B cell (primary cell): ENCODE measurements at regions not wholly inside any gene's neighbourhood (a gene's known extent, or its start where the extent isn't known, plus 50 kb on each side); places are given as distances from the start of the nearest gene placed in this dataset.

Source experiments
- ATAC-seq: fragments of 200-7000 bp; cut with Tn5 transposase; one replicate; pipeline ENCODE4 v1.10.0; 2021; ENCODE audit warnings: low read depth, mild to moderate bottlenecking, moderate number of reproducible peaks, moderate library complexity
- CTCF ChIA-PET: fragments of 350-600 bp; sonication (Branson Sonifier 250); formaldehyde crosslinking; loops from one replicate; lab custom pipeline; 2021; ENCODE audit warnings: antibody characterized with exemption, inconsistent platforms; lab: Charles Lee
- POLR2A ChIA-PET: fragments of 350-600 bp; sonication (Branson Sonifier 250); formaldehyde crosslinking; loops from one replicate; lab custom pipeline; 2021; ENCODE audit warnings: antibody characterized with exemption; lab: Charles Lee
- DNase-seq: peaks from one replicate; pipeline ENCODE4 v3.0.0; 2013
- H2AFZ ChIP-seq: 2 replicates; pipeline ENCODE4 v1.6.1; 2012; ENCODE audit warnings: mild to moderate bottlenecking, low read depth, low read length; ENCODE audit not compliant: insufficient read depth, poor library complexity, severe bottlenecking
- H3K27ac ChIP-seq, 2 donors: 1 replicate in 1 of 2; 2 replicates in 1 of 2; pipeline ENCODE4 v1.5.1; 2012 to 2013; ENCODE audit warnings: low read length in 2 of 2, mild to moderate bottlenecking in 2 of 2, moderate library complexity in 1 of 2
- H3K27me3 ChIP-seq, 4 experiments: fragments of 200-600 bp in 1 of 4; sonication (generic) in 1 of 4; replicated peaks in 1 of 4; 1 replicate in 2 of 4; 2 replicates in 2 of 4; pipeline versions ENCODE4 v1.6.1 to v1.7.0; 2013 to 2016; ENCODE audit warnings: low read length in 3 of 4, mild to moderate bottlenecking in 2 of 4, mixed read lengths in 1 of 4, moderate library complexity in 1 of 4; ENCODE audit not compliant: insufficient read depth in 4 of 4, control insufficient read depth in 3 of 4; ENCODE audit errors: control extremely low read depth in 1 of 4
- H3K36me3 ChIP-seq, 2 experiments: replicated peaks in 1 of 2; 1 replicate in 1 of 2; 2 replicates in 1 of 2; pipeline versions ENCODE4 v1.6.1 to v1.7.1; 2013; ENCODE audit warnings: low read length in 1 of 2; ENCODE audit not compliant: insufficient read depth in 2 of 2, control insufficient read depth in 1 of 2; ENCODE audit errors: control extremely low read depth in 1 of 2, extremely low read depth in 1 of 2
- H3K4me1 ChIP-seq, 2 donors: fragments of 200-600 bp in 1 of 2; sonication (generic) in 1 of 2; 1 replicate in 1 of 2; 2 replicates in 1 of 2; pipeline versions ENCODE4 v1.5.1 to v1.6.1; 2013 to 2017; ENCODE audit warnings: low read length in 2 of 2; ENCODE audit not compliant: control insufficient read depth in 2 of 2, insufficient read depth in 2 of 2
- H3K4me2 ChIP-seq: replicated peaks from 2 replicates; pipeline ENCODE3; 2012; ENCODE audit warnings: mild to moderate bottlenecking, low read depth, low read length; ENCODE audit not compliant: poor library complexity, severe bottlenecking
- H3K4me3 ChIP-seq, 5 experiments: fragments of 200-600 bp in 1 of 5; sonication (generic) in 1 of 5; 1 replicate in 3 of 5; 2 replicates in 2 of 5; pipeline versions ENCODE4 v1.5.1 to v1.7.0; 2011 to 2016; ENCODE audit warnings: low read length in 4 of 5, mild to moderate bottlenecking in 4 of 5, low read depth in 2 of 5, control low read depth in 1 of 5, moderate library complexity in 1 of 5; ENCODE audit not compliant: insufficient read depth in 1 of 5; ENCODE audit errors: control extremely low read depth in 1 of 5, extremely low read depth in 1 of 5
- H3K79me2 ChIP-seq: fragments of 200-600 bp; sonication (generic); one replicate; pipeline ENCODE4 v1.6.0; 2016; ENCODE audit warnings: low read length; ENCODE audit not compliant: control insufficient read depth, insufficient read depth
- H3K9ac ChIP-seq: fragments of 200-600 bp; sonication (generic); 2 replicates; pipeline ENCODE4 v1.6.1; 2017; ENCODE audit warnings: mild to moderate bottlenecking, low read length, moderate library complexity
- H3K9me3 ChIP-seq, 3 donors: one replicate each; pipeline versions ENCODE4 v1.6.1 to v1.7.1; 2013; ENCODE audit warnings: low read length in 2 of 3; ENCODE audit not compliant: control insufficient read depth in 2 of 3, insufficient read depth in 1 of 3; ENCODE audit errors: control extremely low read depth in 1 of 3
- H4K20me1 ChIP-seq: 2 replicates; pipeline ENCODE4 v1.6.0; 2012; ENCODE audit warnings: mild to moderate bottlenecking, low read length; ENCODE audit not compliant: insufficient read depth, control insufficient read depth, poor library complexity, severe bottlenecking
- H3K27ac Mint-ChIP-seq: one replicate; pipeline ENCODE4 v1.8.0; 2021; ENCODE audit warnings: mixed read lengths
- H3K27me3 Mint-ChIP-seq: one replicate; pipeline ENCODE4 v1.8.0; 2021; ENCODE audit warnings: mixed read lengths
- H3K4me1 Mint-ChIP-seq: one replicate; pipeline ENCODE4 v1.8.0; 2021; ENCODE audit warnings: mixed read lengths
- H3K4me3 Mint-ChIP-seq: one replicate; pipeline ENCODE4 v1.8.0; 2021; ENCODE audit warnings: mixed read lengths
- H3K9me3 Mint-ChIP-seq: one replicate; pipeline ENCODE4 v1.8.0; 2022; ENCODE audit warnings: mixed read lengths; ENCODE audit not compliant: insufficient read depth
- CTCF ChIP-seq: fragments of 200-600 bp; IDR thresholded peaks from one replicate; pipeline ENCODE4 v1.8.0; 2022; ENCODE audit warnings: antibody characterized with exemption, mild to moderate bottlenecking
- EZH2 ChIP-seq: IDR thresholded peaks from 2 replicates; pipeline ENCODE4 v1.6.1; 2012; ENCODE audit warnings: borderline replicate concordance, low read depth, mild to moderate bottlenecking, moderate library complexity, low read length; ENCODE audit not compliant: insufficient read depth, poor library complexity, severe bottlenecking
- WGBS: methylation state at CpG from one replicate; pipeline ENCODE4 v1.1.5; 2013; ENCODE audit warnings: missing lambda C conversion rate; ENCODE audit not compliant: insufficient coverage; 5-methylcytosine and 5-hydroxymethylcytosine counted together
- intact Hi-C: fragments of 100-400 bp; cut with micrococcal nuclease; formaldehyde crosslinking; loops from one replicate; pipeline ENCODE4 v1.10.0; 2022

GRCh38 chr3:189025866-189026265 is 145.9 kb upstream of the TPRG1 start:
- DNase-seq: no peak
- no peak overlapping the region for H3K27ac Mint-ChIP-seq
- Histone ChIP-seq H3K79me2 (no peaks in the 10 kb centered on the region), H3K9me3 (no peaks in the 10 kb centered on the region), H3K36me3 (no peaks in the 10 kb centered on the region), H3K27me3 (peaks cover 0 to 16% (median 0%) of the 10 kb centered on the region in 4 experiments), H3K27ac (no peak overlapping the region), H3K9ac (no peak overlapping the region), H3K4me2 (no peak overlapping the region), H2AFZ (no peak overlapping the region), H4K20me1 (no peaks in the 10 kb centered on the region), H3K4me3 (no peak overlapping the region), H3K4me1 (no peaks in the 10 kb centered on the region)
- H3K27me3 Mint-ChIP-seq: peaks cover 23% of the 10 kb centered on the region
- H3K9me3 Mint-ChIP-seq: no peaks in the 10 kb centered on the region
- CTCF ChIA-PET: no interaction called here
- no peak for ATAC-seq
- H3K4me3 Mint-ChIP-seq: no peak overlapping the region
- POLR2A ChIA-PET: no interaction called here
- no peaks in the 10 kb centered on the region for H3K4me1 Mint-ChIP-seq
- TF ChIP-seq CTCF (no peak), EZH2 (no peak)
- no CpG with 5 or more reads among the region's 2 CpGs for WGBS
- intact Hi-C loops: no loop called here

GRCh38 chr3:189027626-189028155 is 144.1 kb upstream of the TPRG1 start:
- H3K36me3 ChIP-seq: no peaks in the 10 kb centered on the region
- no peaks in the 10 kb centered on the region for H3K79me2 ChIP-seq
- no peaks in the 10 kb centered on the region for H3K9me3 ChIP-seq
- CTCF ChIA-PET: no interaction called here
- Mint-ChIP-seq H3K27me3 (peaks cover 23% of the 10 kb centered on the region), H3K27ac (no peak overlapping the region), H3K4me3 (no peak overlapping the region), H3K9me3 (no peaks in the 10 kb centered on the region), H3K4me1 (no peaks in the 10 kb centered on the region)
- ATAC-seq: no peak
- H3K4me2 ChIP-seq: no peak overlapping the region
- DNase-seq: no peak
- H2AFZ ChIP-seq: no peak overlapping the region
- peaks cover 0 to 16% (median 0%) of the 10 kb centered on the region in 4 experiments for H3K27me3 ChIP-seq
- H3K9ac ChIP-seq: no peak overlapping the region
- TF ChIP-seq CTCF (no peak), EZH2 (no peak)
- H3K4me3 ChIP-seq: no peak overlapping the region
- intact Hi-C loops: no loop called here
- H3K27ac ChIP-seq: no peak overlapping the region
- WGBS: no CpG with 5 or more reads among the region's 4 CpGs
- no peaks in the 10 kb centered on the region for H4K20me1 ChIP-seq
- POLR2A ChIA-PET: no interaction called here
- no peaks in the 10 kb centered on the region for H3K4me1 ChIP-seq
